Posterior cingulate gyrus (tissue), 11 donors: ENCODE measurements at regions not wholly inside any gene's neighbourhood (a gene's known extent, or its start where the extent isn't known, plus 50 kb on each side); places are given as distances from the start of the nearest gene placed in this dataset.
"Not testable (repeated sequence)": the region's sequence is repeated elsewhere in the genome, so short reads cannot be mapped to it uniquely, and the experiment has no call there.

Source experiments
- DNase-seq, 10 donors: peaks; one replicate each; pipeline versions ENCODE4 v3.0.0 to v3.0.0-alpha.2; 2020 to 2021; ENCODE audit warnings: mixed read lengths in 3 of 10
- intact Hi-C: fragments of 100-400 bp; cut with DNase I; formaldehyde crosslinking; loops from one replicate; pipeline ENCODE4 v1.15.1; 2023

- no peak for DNase-seq
- intact Hi-C loops = no loop called here
Observed at GRCh38 chr4:188639479-188640100, 500.3 kb downstream of the TRIML1 start.

DNA sequence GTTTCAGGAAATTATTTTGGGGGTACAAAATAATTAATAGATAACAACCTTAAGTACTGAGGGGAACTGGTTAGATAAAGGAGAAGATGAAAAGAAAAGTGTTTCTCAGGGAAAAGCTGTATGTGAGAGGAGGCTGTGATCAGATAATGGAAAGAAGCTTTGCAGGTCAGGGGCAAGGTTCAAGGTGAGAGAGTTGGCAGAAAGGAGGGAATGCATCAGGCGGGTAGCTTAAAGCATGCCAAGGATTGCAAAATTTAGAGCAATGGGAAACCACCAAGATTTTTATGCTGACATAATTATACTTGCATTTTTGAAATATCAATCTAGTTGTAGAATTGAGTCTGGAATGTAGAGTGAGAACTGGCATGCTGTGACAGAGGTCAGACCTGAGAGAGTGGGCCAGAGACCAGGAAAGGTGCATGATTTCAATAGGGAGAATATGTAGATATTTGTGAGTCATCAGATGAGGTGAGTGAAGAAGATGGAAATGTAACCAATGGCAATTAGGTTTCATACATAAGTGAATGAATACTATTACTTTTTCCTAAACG lies 508.7 kb downstream of the TRIML1 start:
- no peak for DNase-seq
- intact Hi-C loops = no loop called here

DNA sequence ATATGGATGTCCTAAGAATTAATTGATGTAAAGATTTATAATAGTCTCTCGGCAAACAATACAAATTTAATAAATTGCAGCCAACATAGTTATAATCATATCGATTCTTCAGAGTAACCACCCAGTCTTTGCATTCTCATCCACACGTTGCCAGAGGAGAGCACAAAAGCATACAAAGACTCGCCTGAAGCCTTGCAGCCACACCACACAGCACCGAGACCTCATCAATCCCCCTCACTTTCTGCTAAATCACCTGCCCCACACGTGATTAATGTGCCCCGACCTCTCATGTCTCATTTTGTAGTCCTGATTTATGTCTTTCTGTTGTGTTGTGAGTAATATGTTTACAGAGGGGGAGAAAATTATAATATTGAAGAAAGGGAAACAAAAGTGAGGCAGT lies 510.4 kb downstream of the TRIML1 start:
- intact Hi-C loops = no loop called here
- DNase-seq = no peak

- intact Hi-C loops = no loop called here
- DNase-seq = no peak
Observed at GRCh38 chr4:188650516-188650915, 511.3 kb downstream of the TRIML1 start.

- no peak for DNase-seq
- intact Hi-C loops = no loop called here
Observed at GRCh38 chr4:188657365-188657764, 518.1 kb downstream of the TRIML1 start.

DNA sequence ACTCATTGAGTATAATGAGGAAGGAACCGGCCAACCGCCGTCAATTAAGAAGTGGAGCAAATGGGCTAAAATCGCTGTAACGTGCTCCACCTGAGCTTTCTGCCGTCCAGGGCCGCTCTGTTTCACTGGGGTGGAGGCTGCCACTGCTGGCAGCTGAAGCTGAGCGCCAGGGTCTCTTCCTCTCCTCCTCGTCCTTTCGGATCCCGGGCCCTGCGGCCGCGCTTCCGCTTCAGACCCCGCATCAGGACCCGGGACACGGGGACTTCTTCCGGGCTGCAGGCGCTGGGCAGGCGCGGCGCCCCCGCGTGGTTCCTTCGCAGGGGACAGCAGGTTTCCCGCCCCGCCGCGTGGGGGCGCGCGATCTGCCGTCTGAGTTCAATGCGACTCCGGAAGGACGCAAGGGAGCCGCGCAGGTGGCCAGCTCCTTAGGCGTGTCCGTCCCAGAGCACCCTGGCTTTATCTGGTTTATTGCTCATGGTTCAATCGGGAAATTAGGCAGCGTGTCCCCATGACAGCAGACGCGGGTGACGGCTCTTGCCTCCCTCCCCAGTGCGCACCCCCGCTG lies 519.8 kb downstream of the TRIML1 start:
- intact Hi-C loops = no loop called here
- DNase-seq = peak in 1 of 10 donors; percentile 77

GRCh38 chr4:188660796-188661195 lies 521.6 kb downstream of the TRIML1 start:
- DNase-seq = peak in 7 of 10 donors; percentile 26 to 93 (median 64)
- intact Hi-C loops = no loop called here

GRCh38 chr4:188661502-188661901 lies 522.3 kb downstream of the TRIML1 start:
- DNase-seq = no peak
- intact Hi-C loops = no loop called here

DNA sequence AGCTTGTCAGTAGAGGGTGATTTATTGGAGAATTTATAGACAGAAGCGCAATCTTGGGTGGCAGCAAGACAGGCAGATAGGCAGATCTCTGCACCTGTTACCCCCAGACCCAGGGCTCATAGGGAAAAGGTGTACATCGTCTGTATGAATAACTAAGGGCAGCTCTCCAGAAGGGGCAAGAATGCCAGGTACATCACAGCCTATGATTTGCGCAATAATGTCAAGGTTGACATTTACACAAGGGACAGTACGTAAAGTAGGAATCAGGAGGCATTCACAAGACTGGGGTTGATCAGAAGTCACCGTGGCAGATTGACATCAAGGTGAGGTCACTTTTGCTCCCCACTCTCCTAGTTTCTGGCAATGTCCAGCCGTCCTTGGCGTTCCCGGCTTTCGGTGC lies 524.1 kb downstream of the TRIML1 start:
- no peak for DNase-seq
- intact Hi-C loops = no loop called here

DNA sequence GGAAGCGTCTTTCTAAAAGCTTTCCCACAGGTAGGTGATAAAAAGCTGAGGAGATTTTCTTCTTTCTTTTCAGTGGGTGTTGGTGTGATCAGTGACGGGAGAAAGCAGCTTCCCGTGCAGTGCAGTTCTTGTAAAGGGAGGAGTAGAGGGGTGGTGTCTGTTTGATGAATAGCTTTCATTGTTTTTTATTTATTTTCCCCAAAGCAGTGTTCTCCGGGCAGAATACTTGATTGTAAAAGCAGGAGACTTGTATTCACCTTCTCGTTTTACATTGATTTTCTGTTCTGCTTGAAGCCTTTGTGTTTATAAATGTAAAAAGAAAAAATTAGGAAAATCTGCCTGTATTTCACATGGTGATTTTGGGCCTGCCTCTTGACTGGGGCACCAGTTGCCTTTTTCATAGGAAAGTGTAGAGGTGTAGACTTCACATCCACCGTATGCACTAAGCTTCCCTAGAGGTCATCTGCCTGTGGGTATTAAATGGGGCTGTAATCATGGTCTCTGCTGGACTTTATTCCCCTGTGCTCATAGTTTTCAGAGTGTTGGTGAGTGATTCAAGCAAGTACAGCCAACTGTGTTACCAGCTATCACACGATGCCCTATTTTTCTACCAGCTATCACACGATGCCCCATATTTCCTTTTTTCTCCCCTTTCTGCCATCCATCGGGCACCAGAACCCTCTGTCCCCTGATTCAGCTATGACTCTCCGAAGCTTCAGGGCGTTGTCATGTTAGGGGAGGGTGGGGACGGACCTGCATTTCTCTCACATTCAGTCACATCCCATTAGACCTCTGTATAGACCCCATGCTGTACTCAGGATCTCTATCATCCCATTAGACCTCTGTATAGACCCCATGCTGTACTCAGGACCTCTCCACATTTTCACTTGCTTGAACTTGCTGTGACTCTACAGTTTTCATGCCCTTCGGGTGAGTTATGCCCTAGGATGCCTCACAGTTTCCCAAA lies 526.5 kb downstream of the TRIML1 start:
- intact Hi-C loops = no loop called here
- peak in 2 of 10 donors; percentile 32 to 47 for DNase-seq

DNA sequence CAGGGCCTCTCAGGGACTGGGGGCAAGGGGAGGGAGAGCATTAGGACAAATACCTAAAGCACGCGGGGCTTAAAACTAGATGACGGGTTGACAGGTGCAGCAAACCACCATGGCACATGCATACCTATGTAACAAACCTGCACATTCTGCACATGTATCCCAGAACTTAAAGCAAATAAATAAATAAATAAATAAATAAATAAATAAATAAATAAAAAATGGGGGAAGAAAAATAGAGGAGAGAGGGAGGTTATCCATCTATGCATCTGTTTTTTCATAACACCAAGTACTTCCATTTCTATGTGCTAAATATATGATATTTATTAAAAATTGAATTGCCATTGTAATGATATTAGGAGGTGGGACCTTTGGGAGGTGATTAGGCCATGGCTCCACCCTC lies 539.5 kb downstream of the TRIML1 start:
- intact Hi-C loops = not testable (repeated sequence)
- DNase-seq = peak in 1 of 10 donors; percentile 19

DNA sequence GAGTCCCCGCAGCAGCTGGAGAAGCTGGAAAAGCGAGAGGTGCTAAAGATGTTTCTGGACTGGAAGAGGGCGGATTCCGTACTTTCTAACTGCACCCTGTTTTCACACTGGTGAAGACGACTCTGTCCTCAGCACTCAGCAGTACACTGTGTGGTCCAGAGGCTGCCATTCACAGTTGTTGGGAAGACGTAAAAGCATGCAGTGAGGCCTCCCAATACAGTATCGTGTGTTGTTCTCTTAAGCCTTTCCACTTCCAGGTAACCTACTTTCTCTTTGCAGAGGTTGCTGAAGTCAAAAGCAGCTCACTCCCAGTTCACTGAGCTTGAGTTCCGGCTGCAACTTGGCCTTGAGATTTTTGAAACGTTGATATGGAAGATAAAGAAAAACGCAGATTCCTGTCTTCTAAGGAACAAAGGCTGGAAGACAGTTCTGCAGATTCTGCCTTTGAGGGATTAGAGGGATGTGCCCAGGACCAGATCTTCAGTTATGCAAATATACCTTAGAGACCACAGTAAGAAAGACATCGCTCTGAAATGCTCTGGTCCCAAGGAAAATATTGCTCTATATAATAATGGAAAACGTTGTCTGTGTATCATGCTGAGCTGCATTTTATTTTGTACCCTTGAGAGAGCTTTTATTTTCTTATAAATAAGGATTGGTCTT lies 540.9 kb downstream of the TRIML1 start:
- no peak for DNase-seq
- intact Hi-C loops = no loop called here

DNA sequence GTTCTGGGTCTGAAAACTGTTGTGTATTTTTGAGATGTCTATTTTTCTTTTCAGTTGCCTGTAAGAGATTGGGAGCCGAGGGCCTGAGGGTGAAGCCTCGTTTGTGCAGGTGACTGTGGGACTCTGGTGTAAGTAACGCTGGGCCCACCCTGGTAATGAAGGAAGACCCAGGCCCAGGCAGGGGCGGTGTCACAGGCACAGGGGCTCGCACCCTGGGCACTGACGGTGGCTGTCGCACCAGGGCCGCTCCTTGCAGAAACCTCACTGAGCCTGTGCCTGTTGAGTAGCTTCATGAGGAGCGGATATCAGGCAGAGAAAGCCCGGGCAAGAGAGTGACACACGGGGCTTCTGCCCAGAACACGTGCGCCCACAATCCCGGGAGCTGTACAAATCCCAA lies 541.4 kb downstream of the TRIML1 start:
- DNase-seq = peak in 1 of 10 donors; percentile 81
- intact Hi-C loops = no loop called here

DNA sequence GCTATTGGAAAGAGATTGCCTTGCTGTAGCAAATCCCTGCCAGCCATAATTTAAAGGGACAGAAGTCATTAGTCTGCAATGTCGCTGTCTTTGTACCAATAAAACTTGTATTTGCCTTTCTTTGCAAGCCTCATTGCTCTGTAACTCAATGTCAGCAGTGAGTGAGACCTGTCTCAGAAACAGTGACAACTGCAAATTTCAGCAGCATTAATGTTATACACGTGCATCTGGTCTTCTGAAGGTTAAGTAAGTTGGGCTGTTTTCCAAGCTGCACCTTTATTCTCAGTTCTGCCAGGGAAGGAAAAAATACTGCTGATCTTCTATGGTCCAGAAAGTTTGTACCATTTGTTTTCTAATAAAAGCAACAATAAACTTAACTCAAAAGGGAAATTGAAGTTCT lies 543.1 kb downstream of the TRIML1 start:
- intact Hi-C loops = no loop called here
- DNase-seq = no peak

GRCh38 chr4:188683571-188683970 lies 544.3 kb downstream of the TRIML1 start:
- no peak for DNase-seq
- intact Hi-C loops = no loop called here

GRCh38 chr4:188688956-188689355 lies 549.7 kb downstream of the TRIML1 start:
- DNase-seq = no peak
- intact Hi-C loops = no loop called here

- no peak for DNase-seq
- intact Hi-C loops = no loop called here
Observed at GRCh38 chr4:188691811-188692210, 552.6 kb downstream of the TRIML1 start.

- intact Hi-C loops = no loop called here
- DNase-seq = no peak
Observed at GRCh38 chr4:188695261-188695660, 556.0 kb downstream of the TRIML1 start.

DNA sequence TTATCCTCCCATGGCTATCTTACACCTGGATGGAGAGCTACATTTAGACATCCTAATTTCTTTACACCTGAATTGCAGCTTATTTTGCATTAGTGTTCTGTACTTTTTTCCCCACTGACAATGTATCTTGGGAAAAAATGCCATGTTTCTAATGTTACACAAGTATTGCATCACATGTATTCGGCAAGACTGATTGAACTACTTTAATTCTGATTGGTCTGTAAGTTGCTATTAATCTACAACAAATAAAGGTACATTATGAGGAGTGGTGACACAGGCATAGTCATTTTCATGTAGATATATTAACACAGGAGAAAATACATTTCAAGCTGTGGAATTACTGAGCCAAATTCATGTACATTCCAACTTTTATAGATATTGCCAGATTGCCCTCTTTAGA lies 558.0 kb downstream of the TRIML1 start:
- intact Hi-C loops = no loop called here
- DNase-seq = no peak

DNA sequence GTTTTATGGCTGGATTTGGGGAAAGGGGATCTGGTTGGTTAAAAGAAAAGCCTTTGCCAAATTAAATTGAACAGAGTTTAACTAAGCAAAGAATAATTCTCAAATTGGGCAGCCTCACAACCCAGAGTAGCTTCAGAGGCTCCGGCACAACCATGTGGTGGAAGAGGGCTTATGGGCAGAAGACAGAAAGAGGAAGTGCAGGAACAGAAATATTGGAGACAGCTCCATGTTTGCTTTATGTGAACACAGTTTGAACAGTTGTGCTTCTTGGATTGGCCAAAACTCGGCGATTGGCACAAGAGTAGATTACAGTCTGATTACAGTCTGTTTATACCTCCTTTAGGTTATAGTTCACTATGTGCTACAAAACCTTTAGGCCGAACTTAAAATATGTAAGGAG lies 562.7 kb downstream of the TRIML1 start:
- intact Hi-C loops = no loop called here
- DNase-seq = no peak

DNA sequence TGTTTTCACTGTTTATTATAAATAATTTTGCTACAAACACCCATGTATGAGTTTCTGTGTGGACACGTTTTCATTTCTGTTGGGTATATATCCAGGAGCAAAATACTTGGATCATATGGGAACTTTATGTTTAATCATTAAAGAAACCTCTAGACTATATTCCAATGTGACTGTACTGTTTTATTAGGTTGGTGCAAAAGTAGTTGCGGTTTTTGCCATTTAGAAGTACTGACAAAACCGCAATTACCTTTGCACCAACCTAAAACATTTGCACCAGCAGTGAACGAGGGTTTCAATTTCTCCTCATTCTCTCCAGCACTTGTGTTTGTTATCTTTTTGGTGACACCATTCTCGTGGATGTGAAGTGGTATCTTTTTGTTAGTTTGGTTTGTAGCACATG lies 565.0 kb downstream of the TRIML1 start:
- intact Hi-C loops = no loop called here
- DNase-seq = no peak
